GM11168 (cell line): ENCODE measurements at regions not wholly inside any gene's neighbourhood (a gene's known extent, or its start where the extent isn't known, plus 50 kb on each side); places are given as distances from the start of the nearest gene placed in this dataset.
"Not testable (repeated sequence)": the region's sequence is repeated elsewhere in the genome, so short reads cannot be mapped to it uniquely, and the experiment has no call there.

Experiments
- in situ Hi-C: fragments of 300-500 bp; cut with MboI; formaldehyde crosslinking; loops from one replicate; pipeline ENCODE4 v1.12.0; 2022; ENCODE audit warnings: low sequenced_read_pairs; ENCODE audit not compliant: unreplicated experiment

DNA sequence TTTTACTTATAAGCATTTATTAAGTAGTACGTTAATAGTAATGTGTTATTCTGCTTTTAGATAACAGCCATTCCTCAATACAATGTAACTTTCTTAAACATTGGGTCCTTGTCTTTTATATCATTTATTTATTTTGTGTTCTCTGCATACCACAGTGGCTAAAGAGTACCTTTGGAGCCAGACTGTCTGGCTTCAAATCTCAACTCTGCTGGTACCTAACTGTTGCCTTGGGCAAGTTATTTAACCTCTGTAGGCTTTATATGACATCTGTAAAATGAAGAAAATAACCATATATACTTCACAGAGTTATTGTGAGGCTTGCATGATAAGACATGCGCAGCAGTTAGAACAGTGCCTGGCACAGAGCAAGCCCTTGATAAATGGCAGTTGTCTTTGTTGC lies 397.6 kb downstream of the MDFIC start:
- in situ Hi-C loops = no loop called here

DNA sequence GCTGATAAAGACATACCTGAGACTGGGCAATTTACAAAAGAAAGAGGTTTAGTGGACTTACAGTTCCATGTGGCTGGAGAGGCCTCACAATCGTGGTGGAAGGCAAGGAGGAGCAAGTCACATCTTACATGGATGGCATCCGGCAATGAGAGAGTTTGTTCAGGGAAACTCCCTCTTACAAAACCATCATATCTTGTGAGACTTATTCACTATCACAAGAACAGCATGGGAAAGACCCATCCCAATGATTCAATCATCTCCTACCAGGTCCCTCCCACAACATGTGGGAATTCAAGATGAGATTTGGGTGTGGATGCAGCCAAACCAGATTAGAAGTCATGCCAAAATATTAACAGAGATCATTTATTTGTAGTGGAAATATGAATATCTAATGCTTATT lies 388.4 kb downstream of the MDFIC start:
- in situ Hi-C loops = not testable (repeated sequence)

DNA sequence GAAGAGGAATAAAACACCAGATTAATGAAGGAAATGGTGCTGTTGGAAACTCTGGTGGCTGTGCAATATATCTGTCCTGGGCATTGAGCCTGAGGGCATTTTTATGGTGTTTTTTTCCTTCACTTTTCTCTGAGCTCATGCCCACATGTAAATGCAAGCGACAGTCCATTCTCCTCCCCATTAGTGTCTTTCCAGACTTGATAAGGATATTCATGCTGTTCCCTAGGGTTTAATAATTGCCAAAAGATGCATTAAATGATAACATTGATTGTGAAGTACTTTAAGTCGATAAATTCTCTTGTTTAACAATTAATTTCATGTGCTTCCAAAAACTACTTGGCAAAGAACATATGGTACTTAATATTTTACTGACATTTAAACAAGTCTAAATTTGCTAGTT lies 384.7 kb downstream of the MDFIC start:
- in situ Hi-C loops = no loop called here

DNA sequence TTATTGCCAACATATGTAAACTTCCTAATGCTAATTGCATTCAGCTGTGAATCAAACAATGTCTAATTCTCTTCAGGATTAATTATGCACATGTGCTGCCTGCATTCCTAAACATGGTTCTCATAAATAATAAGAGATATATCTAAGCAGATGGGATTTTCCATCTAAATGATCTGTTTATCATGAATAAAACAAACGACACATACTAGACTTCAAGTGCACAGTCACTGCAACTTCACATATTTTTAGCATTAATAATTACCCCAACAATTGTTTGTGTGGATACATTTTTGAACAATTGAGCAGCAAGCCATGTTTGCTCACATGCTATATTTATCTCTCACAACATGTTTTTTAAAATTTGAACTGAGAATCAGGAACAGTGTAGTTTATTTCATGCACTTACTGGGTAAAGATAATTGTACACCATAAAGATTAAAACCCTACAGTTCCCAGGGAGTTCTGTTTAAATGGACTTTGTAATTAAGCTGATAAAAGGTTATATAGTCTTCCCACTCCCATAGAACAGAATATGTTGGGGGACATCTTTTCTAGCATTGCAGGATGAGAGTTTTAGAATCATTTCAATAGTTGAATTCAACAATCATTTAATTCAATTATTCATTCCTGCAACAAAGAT lies 378.5 kb downstream of the MDFIC start:
- in situ Hi-C loops = no loop called here

DNA sequence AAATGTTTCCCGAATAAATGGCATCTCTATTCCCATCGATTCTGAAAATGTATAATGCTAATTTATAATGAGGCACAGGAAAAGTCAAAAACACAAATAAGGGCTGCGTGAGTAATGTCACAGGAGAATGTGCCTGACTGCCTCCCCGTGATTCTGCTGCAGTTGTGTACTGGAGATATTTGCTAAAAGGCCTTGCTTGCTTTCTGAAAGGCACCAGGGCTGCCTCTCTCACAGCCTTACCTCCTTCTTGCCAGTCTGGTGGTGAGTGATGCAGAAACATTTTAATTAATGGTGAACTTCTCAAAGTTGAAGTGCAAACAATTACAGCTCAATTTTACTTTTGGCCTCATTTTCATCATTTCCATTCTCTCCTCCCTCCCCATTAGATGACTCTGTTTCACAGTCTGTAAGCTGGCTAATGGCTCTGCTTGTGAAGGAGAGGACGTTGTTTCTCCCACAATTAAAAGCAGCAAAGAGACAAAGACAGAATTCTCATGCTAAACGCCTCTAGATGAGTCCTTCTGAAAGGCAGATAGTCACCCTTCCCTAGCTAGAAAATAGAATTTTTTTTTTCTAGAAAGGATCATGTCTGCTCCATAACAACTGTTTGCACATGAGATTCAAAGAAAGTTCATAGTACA lies 377.6 kb downstream of the MDFIC start:
- in situ Hi-C loops = no loop called here

DNA sequence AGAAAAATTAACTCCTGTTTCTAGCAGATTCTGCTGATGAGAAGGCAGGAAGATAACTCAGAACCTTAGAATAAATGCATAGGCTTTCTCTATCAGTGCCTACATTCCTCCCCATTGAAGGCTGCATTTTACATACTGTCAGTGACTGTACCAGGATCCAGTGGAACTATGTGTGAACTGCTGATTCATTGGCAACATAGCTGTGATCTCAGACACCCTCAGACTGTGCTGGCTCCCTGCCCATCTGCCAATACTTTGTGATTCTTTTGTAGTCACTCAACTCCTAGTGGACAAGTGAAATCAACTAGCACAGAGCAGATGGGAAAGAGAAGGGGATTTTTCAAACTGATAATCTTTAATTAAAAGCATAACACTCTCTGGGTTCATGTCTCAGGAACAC lies 375.8 kb downstream of the MDFIC start:
- in situ Hi-C loops = no loop called here

DNA sequence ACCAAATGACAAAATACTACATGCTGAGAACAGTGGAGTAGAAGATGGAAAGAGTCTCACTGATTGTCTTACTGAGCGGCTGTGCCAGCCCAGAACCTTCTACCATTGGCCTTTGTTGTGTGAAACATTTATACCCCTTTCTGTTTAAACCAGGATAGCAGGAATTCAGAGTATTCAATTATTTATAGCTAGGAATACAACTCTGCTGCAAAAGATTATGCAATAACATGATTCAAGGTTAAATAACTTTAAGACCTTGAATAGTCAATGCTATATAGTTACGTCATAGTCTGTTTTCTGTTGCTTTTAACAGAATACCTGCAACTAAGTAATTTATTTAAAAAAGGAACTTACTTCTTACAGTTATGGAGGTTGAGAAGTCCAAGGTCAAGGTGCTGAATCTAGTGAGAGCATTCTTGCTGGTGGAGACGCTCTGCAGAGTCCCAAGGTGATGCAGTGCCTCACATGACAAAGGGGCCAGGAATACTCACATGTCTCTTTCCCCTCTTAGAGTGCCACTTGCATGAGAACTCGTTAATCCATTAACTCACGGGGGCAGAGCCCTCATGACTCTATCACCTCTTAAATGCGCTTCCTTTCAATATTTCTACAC lies 371.8 kb downstream of the MDFIC start:
- in situ Hi-C loops = no loop called here

DNA sequence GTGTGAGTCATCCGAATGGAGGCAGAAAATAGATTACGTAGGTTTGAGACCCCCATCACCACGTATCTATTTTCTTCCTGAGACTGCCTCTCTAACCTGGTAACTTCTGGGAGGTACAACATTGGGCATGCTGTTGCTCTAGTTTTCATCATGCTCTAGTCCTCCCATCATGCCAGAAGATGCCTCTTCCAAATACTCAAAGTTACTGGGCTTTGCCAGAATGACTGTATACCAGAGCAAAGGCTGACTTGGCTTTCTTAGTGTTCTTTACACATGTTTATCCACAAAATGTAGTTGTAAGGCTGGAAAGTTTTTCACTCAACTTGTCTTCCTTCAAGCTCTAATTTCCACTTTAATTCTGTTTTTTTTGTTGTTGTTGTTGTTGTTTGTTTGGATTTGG lies 370.5 kb downstream of the MDFIC start:
- in situ Hi-C loops = no loop called here

DNA sequence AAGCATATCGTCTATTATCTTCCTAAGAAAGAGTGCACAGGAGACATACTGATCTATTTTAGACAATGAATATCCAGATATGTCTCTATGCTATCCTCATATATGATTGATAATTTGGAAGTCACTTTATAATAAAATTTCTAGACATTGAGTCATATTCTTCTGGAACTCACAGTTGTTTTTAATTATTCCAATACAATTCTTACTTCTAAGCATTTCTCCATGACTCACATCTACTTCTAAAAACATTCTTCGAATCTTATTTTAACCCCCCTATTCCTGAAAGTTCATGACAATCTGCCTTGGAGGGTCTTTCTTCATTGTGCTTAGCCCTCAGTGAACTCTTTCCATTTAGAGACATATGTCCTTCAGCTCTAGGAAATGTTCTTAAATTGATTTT lies 368.1 kb downstream of the MDFIC start:
- in situ Hi-C loops = no loop called here

DNA sequence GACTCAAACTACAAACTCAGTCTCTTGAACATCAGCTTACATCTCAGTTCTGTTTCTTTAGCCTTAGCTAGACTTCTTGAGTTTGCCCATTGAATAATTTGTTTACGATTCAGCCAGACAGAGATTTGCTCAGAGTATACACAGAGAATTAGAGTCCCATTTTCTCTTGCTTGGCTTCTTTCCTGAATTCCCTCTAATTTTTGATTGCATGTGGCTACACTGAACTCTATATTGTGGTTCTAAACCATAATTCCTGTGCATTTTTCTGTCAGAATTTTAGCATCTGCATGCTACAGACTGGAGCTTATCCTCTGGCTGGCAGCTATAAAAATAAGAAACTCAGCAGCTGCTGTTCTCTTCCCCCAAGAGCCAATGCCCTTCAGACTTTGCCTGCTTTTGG lies 354.9 kb downstream of the MDFIC start:
- in situ Hi-C loops = no loop called here

DNA sequence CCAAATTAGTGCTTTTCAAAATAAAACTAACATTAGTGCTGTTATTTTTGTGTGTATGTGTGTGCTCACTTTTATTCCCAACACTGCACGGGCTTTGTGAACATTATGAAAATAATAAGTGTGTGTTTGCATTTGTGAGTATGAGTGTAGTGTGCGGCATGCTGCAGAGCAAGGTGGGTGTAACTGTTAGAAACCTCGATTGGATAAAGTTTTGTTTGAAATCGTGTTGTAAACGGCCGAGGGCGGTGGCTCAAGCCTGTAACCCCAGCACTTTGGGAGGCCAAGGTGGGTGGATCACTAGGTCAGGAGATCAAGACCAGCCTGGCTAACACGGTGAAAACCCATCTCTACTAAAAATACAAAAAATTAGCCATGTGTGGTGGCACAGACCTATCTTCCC lies 352.0 kb downstream of the MDFIC start:
- in situ Hi-C loops = not testable (repeated sequence)

DNA sequence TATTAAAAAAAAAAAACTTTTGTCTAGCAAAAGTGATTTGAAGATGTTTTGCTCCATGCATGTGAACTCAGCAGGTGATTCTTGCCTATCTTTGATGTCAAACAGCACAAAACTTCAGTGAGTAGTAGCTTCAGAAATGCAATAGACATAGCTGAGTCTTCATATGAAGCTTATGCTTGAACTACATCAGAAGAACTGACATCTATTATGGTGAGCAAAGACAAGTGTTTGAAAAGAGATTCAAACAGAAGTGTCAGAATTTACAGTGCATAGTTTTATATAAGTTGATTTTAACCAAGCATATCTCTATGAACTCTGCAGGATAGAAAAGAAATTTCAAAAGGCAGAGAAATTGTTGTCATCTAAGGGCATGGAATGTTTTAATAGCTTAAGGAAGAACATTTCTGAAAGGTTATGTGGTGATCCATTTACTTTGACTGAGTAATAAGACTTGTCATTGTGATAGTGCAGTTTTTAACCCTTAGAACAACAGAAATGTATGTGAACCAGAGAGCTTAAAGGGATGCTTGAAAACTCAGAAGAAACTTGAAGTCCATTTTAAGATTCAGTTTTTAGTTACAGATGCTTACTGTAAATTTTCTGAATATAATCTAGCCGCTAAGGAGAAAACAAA lies 351.4 kb downstream of the MDFIC start:
- in situ Hi-C loops = no loop called here

DNA sequence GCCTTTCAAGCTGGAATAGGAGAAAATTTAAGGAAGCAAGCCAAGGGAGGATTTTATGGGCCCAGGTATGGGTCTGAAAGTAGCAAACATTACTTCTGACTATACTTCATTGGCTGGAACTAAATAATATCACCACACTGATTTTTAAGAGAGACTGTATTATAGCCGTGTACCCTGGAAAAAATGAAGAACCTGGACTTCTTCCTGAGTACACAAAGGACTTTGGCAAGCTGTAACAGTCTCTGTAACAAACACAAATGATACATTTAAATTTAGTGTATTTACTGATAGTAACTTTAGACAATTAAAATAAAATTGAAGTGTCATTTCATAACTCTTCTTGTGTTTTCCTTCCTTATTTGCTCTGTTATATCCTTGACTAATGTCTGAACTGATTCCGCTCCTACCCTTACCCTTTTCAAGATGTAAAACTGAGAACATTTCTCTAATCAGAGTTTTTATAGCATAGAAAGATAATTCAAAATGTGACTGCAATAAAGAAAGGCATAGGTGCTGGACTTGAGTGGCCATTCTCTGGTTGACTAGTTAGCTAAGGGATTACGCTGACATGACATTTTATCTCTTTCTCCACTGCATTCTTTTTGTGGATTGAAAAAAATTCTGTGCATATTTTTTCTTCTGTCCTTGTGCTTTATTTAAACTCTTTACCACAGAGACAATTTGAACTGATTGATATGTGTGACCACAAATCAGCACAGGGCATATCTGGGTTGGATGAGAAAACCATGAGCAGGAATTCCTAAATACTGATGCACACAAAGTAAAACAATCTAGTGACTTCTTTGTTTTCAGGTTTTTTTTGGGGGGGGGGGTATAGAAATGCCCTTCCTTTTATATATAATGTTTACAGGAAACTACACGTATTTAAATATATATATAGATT lies 349.7 kb downstream of the MDFIC start:
- in situ Hi-C loops = no loop called here

DNA sequence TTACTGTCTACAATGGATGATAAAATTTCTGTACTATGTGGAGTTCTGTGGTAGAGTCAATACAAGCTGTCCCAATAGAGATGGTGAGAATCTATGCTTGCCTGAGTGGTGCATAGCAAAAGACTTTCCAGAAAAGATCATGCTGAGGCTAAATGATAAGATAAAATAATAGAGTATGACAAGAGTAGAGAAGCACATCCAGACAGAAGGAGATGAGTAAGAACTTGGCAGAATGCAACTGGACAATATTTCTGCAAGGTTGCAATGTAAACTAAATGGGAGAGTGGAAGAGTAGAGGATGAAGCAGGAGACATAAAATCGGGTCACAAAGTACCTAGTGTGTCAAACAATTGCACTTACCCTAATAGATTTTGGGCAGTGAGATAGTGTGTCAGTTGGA lies 347.6 kb downstream of the MDFIC start:
- in situ Hi-C loops = no loop called here

DNA sequence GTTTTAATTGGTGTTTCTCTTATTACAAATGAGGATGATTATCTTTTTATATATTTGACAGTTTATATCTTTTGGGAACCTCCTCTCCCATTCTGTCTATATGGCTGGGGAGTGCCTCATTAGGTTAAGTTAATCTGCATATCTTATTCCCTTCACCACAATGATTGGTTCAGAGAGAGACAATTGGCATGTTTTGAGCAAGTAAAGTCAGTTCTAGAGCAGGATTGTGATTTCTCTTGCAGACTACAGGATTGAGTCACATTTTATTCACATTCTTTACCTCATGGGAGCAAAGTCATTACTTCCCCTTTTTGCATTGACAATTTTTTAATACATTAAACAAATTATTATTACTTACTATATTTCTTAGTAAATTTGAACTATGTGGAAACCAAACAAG lies 345.6 kb downstream of the MDFIC start:
- in situ Hi-C loops = no loop called here

DNA sequence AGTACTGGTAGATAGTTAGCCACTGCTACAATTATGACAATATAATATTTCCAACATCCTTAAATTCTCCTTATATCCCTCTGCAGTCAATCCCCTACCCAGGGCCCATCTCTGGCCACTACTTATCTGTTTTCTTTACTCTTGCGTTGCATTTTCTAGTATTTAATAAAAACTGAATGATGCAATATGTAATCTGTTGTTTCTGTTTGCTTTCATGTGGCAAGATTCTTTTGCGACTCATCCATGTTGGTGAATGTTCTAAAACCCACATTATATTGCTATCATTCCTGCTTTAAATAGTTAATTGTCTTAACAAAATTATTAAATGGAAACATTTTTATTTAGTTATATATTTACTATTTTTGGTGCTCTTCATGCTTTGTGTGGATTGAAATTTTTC lies 338.5 kb downstream of the MDFIC start:
- in situ Hi-C loops = no loop called here

DNA sequence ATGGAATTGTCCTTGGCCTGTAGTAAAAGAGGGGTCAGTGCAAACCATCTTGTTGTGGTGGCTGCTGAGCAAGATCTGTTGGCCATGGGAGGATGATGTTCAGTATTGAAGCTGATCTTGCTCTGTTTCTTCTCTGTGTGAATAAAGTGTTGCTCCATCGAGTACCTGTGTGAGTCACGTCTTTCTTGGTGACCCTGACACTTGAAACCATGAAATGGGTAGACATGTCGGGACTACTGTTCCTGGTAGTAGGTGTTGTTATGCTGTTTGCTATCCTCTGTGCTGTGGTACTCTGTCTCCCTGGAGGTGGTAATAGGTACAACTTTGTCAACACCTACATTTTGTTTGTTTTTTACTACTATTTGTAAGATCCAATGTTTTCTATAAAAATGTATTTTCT lies 330.6 kb downstream of the MDFIC start:
- in situ Hi-C loops = no loop called here

DNA sequence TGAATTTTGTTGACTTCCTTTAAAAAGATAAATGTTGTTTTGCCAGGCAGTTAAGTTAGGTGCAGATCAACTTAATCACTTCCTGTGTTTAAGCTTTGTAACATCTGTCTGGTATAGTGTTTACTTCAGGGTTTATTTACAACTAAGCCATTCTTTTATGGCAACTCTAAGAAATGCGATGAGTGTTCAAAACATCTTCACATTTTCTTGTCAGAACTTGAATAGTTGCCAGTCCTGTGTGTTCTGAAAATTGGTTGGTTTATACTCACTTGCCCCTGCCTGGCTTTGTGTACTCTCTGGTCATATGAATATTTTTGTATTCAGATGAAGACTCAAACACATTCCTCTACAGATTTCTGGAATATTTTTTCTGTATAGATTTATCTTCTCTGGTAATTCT lies 327.2 kb downstream of the MDFIC start:
- in situ Hi-C loops = no loop called here

DNA sequence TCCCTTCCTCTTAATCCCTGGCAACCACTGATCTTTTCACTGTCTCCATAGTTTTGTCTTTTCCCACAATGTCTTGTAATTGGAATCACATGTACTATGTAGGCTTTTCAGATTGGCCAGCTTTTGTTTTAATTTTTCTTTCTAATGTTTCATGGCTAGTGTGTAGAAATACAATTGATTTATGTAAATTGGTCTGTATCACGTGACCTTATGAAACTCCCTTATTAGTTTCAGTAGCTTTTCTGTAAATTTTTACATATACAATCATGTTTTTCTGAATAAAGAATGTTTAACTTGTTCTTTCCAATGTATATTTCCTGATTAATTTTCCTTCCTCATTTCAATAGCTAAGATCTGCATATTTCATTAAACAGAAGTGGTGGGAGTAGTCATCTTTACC lies 319.3 kb downstream of the MDFIC start:
- in situ Hi-C loops = no loop called here

DNA sequence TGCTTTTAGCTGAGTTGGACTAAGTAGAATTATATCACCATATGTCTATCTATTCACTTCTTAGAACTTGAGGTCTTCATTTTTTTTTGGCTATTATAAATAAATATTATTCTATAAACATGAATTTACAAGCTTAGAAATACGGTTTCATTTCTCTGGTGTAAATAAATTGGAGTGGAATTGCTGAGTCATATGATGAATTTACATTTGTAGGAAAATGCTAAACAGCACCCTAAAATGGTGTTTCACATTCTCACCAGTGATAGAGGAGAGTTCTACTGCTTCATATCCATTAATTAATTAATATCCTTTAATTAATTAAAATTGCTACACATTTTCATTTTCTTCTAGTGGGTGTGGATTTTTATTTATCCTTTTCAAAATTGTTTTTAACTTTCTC lies 318.3 kb downstream of the MDFIC start:
- in situ Hi-C loops = no loop called here

DNA sequence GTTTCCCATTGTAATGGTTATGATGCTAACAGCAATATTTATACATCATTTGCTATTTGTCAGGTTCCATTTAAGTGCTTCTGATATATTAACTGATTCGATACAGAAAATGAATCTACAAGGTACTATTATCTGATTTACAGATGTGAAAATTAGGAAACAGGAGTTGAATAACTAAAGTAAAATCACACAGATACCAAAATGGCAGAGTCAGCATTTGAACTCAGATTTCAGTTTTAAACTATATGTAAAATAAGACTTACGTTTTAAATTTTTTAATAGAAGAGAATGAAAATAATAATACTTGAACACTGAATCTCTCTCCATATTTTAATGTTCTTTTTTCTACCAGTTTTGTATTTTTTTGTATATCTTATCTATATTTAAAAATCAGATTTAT lies 313.2 kb downstream of the MDFIC start:
- in situ Hi-C loops = no loop called here
